ENCODE measurements at regions not wholly inside any gene's neighbourhood (a gene's known extent, or its start where the extent isn't known, plus 50 kb on each side); places are given as distances from the start of the nearest gene placed in this dataset.

DNA sequence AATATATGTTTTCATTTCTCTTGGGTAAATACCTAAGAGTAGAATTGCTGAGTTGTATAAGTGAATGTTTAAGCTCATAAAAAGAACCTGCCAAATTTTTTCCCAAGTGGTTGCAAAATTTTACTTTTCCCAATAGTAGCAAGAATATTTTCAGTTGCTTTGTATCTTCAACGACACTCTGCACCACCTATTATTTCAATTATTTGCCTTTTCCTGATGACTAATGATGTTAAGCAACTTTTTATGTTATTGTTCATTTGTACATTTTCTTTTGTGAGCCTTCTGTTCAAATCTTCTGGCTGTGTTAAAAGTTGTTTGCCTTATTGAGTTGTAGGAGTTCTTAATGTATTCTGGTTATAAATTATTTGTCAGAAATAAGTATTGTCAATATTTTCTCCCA, 299.1 kb upstream of the NRIP1 start:
- TF ChIP-seq, protein P1, sequence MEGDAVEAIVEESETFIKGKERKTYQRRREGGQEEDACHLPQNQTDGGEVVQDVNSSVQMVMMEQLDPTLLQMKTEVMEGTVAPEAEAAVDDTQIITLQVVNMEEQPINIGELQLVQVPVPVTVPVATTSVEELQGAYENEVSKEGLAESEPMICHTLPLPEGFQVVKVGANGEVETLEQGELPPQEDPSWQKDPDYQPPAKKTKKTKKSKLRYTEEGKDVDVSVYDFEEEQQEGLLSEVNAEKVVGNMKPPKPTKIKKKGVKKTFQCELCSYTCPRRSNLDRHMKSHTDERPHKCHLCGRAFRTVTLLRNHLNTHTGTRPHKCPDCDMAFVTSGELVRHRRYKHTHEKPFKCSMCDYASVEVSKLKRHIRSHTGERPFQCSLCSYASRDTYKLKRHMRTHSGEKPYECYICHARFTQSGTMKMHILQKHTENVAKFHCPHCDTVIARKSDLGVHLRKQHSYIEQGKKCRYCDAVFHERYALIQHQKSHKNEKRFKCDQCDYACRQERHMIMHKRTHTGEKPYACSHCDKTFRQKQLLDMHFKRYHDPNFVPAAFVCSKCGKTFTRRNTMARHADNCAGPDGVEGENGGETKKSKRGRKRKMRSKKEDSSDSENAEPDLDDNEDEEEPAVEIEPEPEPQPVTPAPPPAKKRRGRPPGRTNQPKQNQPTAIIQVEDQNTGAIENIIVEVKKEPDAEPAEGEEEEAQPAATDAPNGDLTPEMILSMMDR (IDR thresholded peaks at IDR 0.05) = no peak
- Histone ChIP-seq H3K27me3 (no peaks in the 10 kb centered on the region), H3K4me1 (no peaks in the 10 kb centered on the region), H3K36me3 (no peaks in the 10 kb centered on the region), H3K9me3 (peaks cover 0 to 4% of the 10 kb centered on the region in 2 donors), H3K4me3 (no peak overlapping the region), H3K27ac (no peak overlapping the region)
- intact Hi-C loops (cut with DNase I) = no loop called here
- no peak for DNase-seq (ENCODE audit: low spot score in 2 of 2)

DNA sequence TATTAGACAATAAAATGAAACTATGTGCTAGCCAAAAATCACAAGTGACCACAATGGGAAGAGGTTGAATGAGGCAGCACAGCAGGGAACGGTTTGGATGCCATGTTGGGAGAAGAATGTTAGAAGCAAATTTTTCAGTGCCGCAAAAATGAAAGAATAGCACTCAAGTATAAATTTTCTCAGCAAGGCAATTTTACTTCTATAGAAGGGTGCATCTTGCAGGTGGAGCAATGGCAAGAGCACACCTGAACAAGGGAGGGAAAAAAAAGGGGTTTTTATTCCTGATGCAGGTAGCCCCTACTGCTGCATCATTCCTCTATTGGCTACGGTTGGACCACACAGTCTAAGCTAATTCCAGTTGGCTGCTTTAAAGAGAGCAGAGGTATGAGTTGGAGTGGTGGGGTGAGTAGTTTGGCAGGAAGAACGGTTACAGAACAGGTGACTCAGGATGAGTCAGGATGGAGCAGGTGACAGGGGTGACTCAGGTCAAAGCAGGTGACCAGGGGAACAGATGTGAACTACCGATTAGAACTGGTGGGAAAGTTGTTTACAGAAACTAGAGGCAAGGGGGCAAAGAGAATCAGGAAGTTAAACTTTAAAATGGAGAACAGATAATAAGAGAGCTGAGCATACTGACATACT, 301.1 kb upstream of the NRIP1 start:
- no peak overlapping the region for H3K27ac ChIP-seq
- H3K4me1 ChIP-seq = no peaks in the 10 kb centered on the region
- TF ChIP-seq, protein P1 (IDR thresholded peaks at IDR 0.05) = no peak
- intact Hi-C loops (cut with DNase I) = no loop called here
- peaks cover 0 to 4% of the 10 kb centered on the region in 2 donors for H3K9me3 ChIP-seq
- H3K36me3 ChIP-seq = no peaks in the 10 kb centered on the region
- H3K4me3 ChIP-seq = no peak overlapping the region
- no peak for DNase-seq (ENCODE audit: low spot score in 2 of 2)
- H3K27me3 ChIP-seq = no peaks in the 10 kb centered on the region

DNA sequence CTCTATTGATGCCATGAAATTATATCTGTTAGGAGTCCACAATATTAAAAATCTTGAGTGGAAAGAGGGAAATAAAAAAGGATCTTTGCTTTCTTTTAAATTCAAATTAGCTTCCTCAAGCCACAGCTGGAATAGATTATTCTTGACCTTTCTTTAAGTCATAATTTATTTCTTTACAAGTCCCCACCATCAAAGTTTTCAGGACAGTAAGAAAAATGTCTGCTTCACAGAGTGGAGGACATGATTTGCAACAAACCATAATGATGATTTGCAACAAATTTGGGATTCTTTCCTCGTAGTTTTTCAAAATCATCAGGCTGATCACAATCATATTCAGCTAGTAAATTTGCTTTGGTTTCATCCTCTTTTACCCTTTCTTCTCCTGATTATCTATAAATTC, 301.8 kb upstream of the NRIP1 start:
- intact Hi-C loops (cut with DNase I) = no loop called here
- Histone ChIP-seq H3K27me3 (no peaks in the 10 kb centered on the region), H3K4me3 (no peak overlapping the region), H3K36me3 (no peaks in the 10 kb centered on the region), H3K27ac (no peak overlapping the region), H3K4me1 (no peaks in the 10 kb centered on the region), H3K9me3 (peaks cover 0 to 4% of the 10 kb centered on the region in 2 donors)
- DNase-seq (ENCODE audit: low spot score in 2 of 2) = no peak
- TF ChIP-seq, protein P1 (IDR thresholded peaks at IDR 0.05) = no peak

DNA sequence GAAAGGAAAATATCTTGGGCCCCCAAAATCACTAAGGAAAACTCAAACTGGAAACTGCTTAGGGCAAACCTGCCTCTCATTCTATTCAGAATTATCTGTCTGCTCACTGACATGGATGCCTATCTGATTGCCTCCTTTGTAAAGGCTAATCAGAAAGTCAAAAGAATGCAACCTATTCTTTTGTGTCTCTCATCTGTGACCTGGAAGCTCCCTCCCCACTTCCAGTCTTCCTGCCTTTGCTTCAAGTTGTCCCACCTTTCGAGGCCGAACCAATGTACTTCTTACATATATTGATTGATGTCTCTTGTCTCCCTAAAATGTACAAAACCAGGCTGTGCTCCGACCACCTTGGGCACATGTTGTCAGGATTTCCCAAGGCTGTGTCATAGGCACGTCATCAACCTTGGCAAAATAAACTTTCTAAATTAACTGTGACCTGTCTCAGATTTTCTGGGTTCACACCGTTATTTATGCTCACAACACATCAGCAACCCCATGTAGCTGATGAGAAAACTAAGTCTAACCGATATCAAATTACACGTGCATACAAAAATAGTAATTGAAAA, 302.3 kb upstream of the NRIP1 start:
- DNase-seq (ENCODE audit: low spot score in 2 of 2) = no peak
- intact Hi-C loops (cut with DNase I) = no loop called here
- no peak overlapping the region for H3K4me3 ChIP-seq
- TF ChIP-seq, protein P1 (IDR thresholded peaks at IDR 0.05) = no peak
- H3K36me3 ChIP-seq = no peaks in the 10 kb centered on the region
- peaks cover 0 to 4% of the 10 kb centered on the region in 2 donors for H3K9me3 ChIP-seq
- no peaks in the 10 kb centered on the region for H3K27me3 ChIP-seq
- H3K27ac ChIP-seq = no peak overlapping the region
- no peaks in the 10 kb centered on the region for H3K4me1 ChIP-seq

DNA sequence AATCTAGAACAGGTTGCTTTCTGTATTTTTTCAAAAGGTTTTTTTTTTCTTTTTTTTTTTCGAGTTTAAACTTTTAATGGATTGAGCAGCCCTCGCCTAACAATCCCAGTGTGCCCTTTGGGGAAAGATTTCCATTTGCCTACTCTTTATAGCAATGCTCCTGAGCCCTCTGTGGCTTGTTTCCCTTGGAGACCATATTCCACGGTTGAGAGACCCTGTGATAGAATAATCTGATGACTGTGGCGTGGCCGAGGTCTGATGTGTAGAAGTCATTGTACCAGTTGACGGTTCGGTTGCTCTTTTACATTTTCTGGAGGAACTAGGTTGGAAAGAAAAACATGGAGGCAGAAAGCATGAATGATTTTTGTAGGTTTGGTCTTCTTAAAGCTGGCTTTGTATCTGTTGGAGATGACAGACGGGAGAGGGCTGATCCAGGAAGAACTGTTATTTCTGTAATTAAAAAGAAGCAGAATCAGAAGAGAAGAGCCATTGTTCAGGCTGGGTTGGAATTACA, 305.7 kb upstream of the NRIP1 start:
- H3K9me3 ChIP-seq = peaks cover 0 to 4% of the 10 kb centered on the region in 2 donors

More for the DNA sequence above, 305.7 kb upstream of the NRIP1 start:
- Histone ChIP-seq H3K4me3 (no peak overlapping the region), H3K27ac (no peak overlapping the region), H3K36me3 (no peaks in the 10 kb centered on the region), H3K4me1 (no peaks in the 10 kb centered on the region), H3K27me3 (no peaks in the 10 kb centered on the region)
- intact Hi-C loops (cut with DNase I) = no loop called here
- no peak for DNase-seq (ENCODE audit: low spot score in 2 of 2)
- TF ChIP-seq, protein P1 (IDR thresholded peaks at IDR 0.05) = no peak
